ENCODE measurements at regions not wholly inside any gene's neighbourhood (a gene's known extent, or its start where the extent isn't known, plus 50 kb on each side); places are given as distances from the start of the nearest gene placed in this dataset.

- DNase-seq = no peak
These were observed 459.2 kb downstream of the RFPL4B start for GRCh38 chr6:112806163-112806865.

DNA sequence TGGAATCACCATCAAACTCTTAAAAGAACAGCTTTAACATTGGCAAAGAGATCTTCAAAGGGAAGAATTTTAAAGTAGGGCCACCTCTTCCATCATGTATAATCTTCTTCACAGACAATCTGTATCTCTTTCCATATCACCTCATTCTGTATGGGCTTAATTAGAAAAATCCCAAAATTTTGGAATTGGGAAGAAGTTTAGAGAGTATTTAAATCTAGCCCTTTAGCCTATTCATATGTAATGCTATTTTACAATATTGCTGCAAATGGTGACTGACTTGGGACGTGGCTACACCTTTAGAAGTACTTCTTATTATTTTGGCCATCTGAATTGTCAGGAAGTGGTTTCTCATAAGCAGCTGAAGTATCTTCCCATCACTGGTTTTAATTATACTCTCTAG lies 474.3 kb downstream of the RFPL4B start:
- no peak for DNase-seq

DNA sequence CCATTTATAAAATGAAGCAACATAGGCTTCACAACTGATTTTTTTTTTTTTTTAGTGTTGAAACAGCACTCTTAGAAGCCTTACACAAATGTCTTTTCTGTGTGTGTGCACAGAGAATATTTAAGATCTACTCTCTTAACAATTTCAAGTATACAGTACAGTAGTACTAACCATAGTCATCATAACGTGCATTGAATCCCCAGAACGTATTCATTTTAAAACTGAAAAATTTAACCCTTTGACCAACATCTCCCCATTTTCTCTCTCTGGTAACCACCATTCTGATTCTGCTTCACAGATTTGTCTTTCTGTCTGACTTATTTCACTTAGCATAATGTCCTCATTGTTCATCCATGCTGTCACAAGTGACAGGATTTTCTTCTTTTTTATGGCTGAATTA lies 475.6 kb downstream of the RFPL4B start:
- DNase-seq = no peak

GRCh38 chr6:112827793-112828192 lies 480.7 kb downstream of the RFPL4B start:
- no peak for DNase-seq

DNA sequence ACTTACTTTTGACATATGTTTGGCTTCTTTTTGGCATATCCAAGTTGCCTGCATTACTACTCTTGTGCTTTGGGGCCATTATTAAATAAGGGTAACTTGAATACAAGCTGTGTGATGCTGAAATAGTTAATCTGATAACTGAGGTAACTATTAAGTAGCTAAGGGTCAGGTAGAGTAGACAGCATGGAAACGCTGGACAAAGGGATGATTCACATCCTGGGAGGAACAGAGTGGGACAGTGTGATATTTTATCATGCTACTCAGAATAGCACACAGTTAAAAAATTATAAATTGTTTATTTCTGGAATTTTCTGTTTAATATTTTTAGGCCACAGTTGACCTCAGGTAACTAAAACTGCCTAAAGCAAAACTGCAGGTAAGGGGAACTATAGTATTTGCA lies 483.9 kb downstream of the RFPL4B start:
- DNase-seq = no peak

DNA sequence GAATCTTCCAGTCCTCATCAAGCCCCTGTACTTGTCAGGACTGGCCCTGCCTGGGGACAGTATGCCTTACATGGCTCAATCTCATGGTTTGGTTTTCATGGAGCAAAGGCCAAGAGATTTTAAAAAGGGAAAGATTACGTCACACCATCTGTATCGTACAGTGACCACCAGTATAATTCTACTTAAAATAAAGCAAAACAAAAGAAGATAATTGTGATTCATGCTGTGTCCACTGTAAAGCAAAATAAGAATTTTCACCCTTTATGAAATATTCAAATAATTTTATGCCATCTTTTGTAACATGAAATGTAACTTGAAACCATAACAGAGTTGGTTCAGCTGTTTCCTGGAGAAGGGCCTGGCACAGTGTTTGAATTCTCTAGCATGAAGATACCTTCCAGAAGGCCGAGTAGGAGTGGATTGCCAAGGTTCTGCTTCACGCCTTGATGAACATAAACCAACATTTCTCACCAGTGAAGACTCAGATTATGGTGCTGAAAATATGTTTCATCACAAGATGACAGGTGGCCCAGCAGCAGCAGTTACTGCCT lies 486.5 kb downstream of the RFPL4B start:
- no peak for DNase-seq

GRCh38 chr6:112835078-112835477 lies 487.9 kb downstream of the RFPL4B start:
- DNase-seq = peak; percentile 48

DNA sequence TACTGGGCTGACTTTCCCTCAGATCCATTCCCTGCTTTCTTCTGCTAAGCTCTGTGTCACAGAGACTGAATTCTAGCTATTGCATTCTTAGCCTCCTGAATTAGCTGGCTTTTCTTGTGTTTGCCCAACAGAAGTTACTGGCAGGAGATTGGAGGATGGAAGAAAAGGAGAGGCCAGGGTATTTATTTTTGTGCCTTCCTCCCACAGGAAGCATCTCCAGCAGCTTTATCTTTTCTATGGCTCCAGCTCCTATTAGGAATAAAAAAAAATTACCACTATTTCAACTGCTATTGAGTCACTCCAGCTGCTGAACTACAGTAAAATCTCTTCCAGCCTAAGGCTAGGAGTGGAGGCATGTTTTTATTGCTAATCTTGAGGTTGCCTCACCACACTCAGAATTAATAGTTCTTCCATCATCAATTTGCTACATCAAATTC lies 492.4 kb downstream of the RFPL4B start:
- no peak for DNase-seq

GRCh38 chr6:112841553-112842329 lies 494.6 kb downstream of the RFPL4B start:
- no peak for DNase-seq

- DNase-seq = no peak
These were observed 495.2 kb downstream of the RFPL4B start for GRCh38 chr6:112842330-112842685.

DNA sequence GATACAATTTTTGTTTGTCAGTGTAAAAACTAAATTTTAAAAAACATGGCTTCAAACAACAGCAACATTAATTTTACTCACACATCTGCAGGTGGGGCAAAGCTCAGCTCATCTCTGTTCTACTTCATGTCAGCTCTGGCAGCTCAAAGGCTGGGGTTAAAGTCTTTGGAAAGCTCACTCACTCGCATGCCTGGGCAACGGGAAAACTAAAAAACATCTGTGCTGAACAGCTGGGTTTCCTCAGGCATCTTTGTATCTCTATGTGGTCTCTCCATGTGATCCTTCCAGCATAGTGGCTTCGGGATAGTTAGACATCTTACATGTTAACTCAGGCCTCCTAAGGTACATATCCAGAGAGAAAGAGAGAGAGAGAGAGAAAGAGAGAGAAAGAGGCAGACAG lies 499.6 kb downstream of the RFPL4B start:
- no peak for DNase-seq

DNA sequence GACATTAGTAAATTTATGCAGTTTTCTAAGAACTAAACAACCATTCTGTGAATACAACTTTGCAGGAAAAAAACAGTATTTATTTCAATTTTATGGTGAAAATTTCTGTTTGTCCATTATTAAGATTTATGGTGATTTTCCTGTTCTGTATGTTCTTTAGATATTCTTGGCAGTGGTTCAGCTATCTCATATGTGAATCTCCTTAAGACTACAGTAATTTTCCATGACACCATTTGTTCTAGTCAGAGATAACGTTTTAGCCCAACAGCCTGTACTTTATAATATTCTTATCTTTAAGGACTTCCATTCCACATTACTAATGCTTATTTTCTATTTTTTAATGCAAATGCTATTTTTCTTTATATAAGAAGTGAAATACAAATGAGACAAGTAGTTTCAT lies 504.0 kb downstream of the RFPL4B start:
- no peak for DNase-seq

DNA sequence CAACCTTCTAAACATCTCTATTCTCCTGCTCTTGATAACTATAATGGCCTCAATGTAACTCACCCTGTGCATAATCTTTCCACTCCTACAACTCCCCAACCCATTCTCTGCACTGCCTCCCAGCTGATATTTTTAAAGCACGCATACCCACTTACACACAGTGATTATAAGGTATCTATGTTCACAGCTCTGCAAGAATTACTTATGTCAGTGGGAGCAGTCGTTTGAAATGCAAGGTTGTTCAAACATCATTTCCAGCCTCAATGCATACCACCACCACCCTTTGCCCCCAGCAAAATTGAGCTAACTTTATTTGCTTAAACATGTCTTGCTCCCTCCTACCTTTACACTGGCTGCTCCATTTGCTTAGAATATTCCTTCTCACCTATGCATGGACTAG lies 506.0 kb downstream of the RFPL4B start:
- DNase-seq = no peak

- no peak for DNase-seq
These were observed 516.6 kb downstream of the RFPL4B start for GRCh38 chr6:112863753-112864152.

GRCh38 chr6:112865131-112865530 lies 518.0 kb downstream of the RFPL4B start:
- no peak for DNase-seq

DNA sequence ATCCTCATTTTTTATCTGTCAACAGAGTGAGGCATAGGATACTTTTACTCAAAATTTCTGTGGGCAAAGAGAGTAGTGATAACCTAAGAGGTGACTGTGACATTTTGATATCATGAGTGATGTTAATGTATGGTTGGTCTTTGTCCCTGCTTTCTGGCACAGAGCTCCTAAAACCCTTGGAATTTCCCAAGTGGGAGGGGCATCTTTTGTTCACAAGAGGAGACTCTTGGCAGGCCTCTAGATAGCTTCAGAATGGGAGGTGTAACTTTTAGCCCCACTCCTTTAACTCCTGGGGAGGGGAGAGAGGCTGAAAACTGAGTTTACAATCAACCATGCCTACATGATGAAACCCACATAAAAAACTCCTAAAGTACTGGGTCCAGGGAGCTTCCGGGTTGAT lies 527.8 kb downstream of the RFPL4B start:
- no peak for DNase-seq

- DNase-seq = no peak
These were observed 530.3 kb downstream of the RFPL4B start for GRCh38 chr6:112877134-112878100.

GRCh38 chr6:112879920-112880413 lies 532.8 kb downstream of the RFPL4B start:
- no peak for DNase-seq

- DNase-seq = no peak
These were observed 533.9 kb downstream of the RFPL4B start for GRCh38 chr6:112881027-112881426.

- no peak for DNase-seq
These were observed 535.0 kb downstream of the RFPL4B start for GRCh38 chr6:112881828-112882780.

- DNase-seq = no peak
These were observed 536.0 kb downstream of the RFPL4B start for GRCh38 chr6:112883095-112883494.

GRCh38 chr6:112886415-112886814 lies 539.3 kb downstream of the RFPL4B start:
- no peak for DNase-seq
